Smooth muscle cell (in vitro differentiated cells): ENCODE measurements at regions not wholly inside any gene's neighbourhood (a gene's known extent, or its start where the extent isn't known, plus 50 kb on each side); places are given as distances from the start of the nearest gene placed in this dataset.

Source experiments
- DNase-seq: peaks from one replicate; lab custom pipeline; 2025; ENCODE audit not compliant: unreplicated experiment; lab: John Stamatoyannopoulos, UW
- H2AFZ ChIP-seq: fragments of 200-600 bp; sonication (generic); 2 replicates; pipeline ENCODE4 v1.6.0; 2016; ENCODE audit warnings: antibody characterized with exemption, low read depth, mild to moderate bottlenecking
- H3F3A ChIP-seq: fragments of 200-600 bp; sonication (generic); 2 replicates; pipeline ENCODE4 v1.6.0; 2017; ENCODE audit warnings: antibody characterized with exemption, low read depth
- H3K27ac ChIP-seq: fragments of 200-600 bp; sonication (generic); 2 replicates; pipeline ENCODE4 v1.5.1; 2016; ENCODE audit warnings: low read depth, mild to moderate bottlenecking
- H3K27me3 ChIP-seq: fragments of 200-600 bp; sonication (generic); 2 replicates; pipeline ENCODE4 v1.6.1; 2016; ENCODE audit warnings: low read depth, mild to moderate bottlenecking
- H3K36me3 ChIP-seq: fragments of 200-600 bp; sonication (generic); 2 replicates; pipeline ENCODE4 v1.5.1; 2016; ENCODE audit warnings: low read depth
- H3K4me1 ChIP-seq: fragments of 200-600 bp; sonication (generic); 2 replicates; pipeline ENCODE4 v1.5.1; 2016; ENCODE audit warnings: low read depth
- H3K4me2 ChIP-seq: fragments of 200-600 bp; sonication (generic); 2 replicates; pipeline ENCODE4 v1.6.0; 2016; ENCODE audit warnings: mild to moderate bottlenecking
- H3K4me3 ChIP-seq: fragments of 200-600 bp; sonication (generic); 2 replicates; pipeline ENCODE4 v1.5.1; 2016; ENCODE audit warnings: mild to moderate bottlenecking
- H3K79me2 ChIP-seq: fragments of 200-600 bp; sonication (generic); 2 replicates; pipeline ENCODE4 v1.6.0; 2016; ENCODE audit warnings: low read depth, mild to moderate bottlenecking
- H3K9ac ChIP-seq: fragments of 200-600 bp; sonication (generic); 2 replicates; pipeline ENCODE4 v1.6.0; 2016; ENCODE audit warnings: low read depth
- H3K9me3 ChIP-seq: fragments of 200-600 bp; sonication (generic); replicated peaks from 2 replicates; pipeline ENCODE4 v1.5.1; 2016; ENCODE audit warnings: low read depth
- H4K20me1 ChIP-seq: fragments of 200-600 bp; sonication (generic); 2 replicates; pipeline ENCODE4 v1.6.0; 2016; ENCODE audit warnings: low read depth
- CTCF ChIP-seq: fragments of 200-600 bp; sonication (generic); IDR thresholded peaks from 2 replicates; pipeline ENCODE4 v1.5.1; 2017; ENCODE audit warnings: borderline replicate concordance, mild to moderate bottlenecking, antibody characterized with exemption; ENCODE audit not compliant: insufficient read depth, poor library complexity, severe bottlenecking
- WGBS: methylation state at CpG from one replicate; pipeline ENCODE4 v1.1.7; 2016; ENCODE audit warnings: low lambda C conversion rate; 5-methylcytosine and 5-hydroxymethylcytosine counted together

- no peaks in the 10 kb centered on the region for H3K79me2 ChIP-seq
- no peaks in the 10 kb centered on the region for H3K36me3 ChIP-seq
- no peak for TF ChIP-seq CTCF
- no peaks in the 10 kb centered on the region for H3K27me3 ChIP-seq
- no peak for DNase-seq
- H3K4me2 ChIP-seq = no peak overlapping the region
- H3K9me3 ChIP-seq = no peaks in the 10 kb centered on the region
- no peak overlapping the region for H2AFZ ChIP-seq
- WGBS = 90% methylated on average over 2 of the region's 2 CpGs
- no peak overlapping the region for H3K9ac ChIP-seq
- H4K20me1 ChIP-seq = no peaks in the 10 kb centered on the region
- H3K27ac ChIP-seq = no peak overlapping the region
- H3K4me3 ChIP-seq = no peak overlapping the region
- peaks cover 10% of the 10 kb centered on the region for H3K4me1 ChIP-seq
- H3F3A ChIP-seq = no peaks in the 10 kb centered on the region
These were observed 449.9 kb downstream of the PREX1 start for GRCh38 chr20:48377940-48378339.

GRCh38 chr20:48375804-48376203, 452.0 kb downstream of the PREX1 start:
- 72% methylated on average over 6 of the region's 8 CpGs for WGBS
- Histone ChIP-seq H3K4me1 (peaks cover 10% of the 10 kb centered on the region), H2AFZ (no peak overlapping the region), H3F3A (no peaks in the 10 kb centered on the region), H3K27me3 (no peaks in the 10 kb centered on the region), H3K27ac (no peak overlapping the region), H3K36me3 (no peaks in the 10 kb centered on the region), H3K4me3 (no peak overlapping the region), H3K79me2 (no peaks in the 10 kb centered on the region), H3K9ac (no peak overlapping the region), H3K9me3 (no peaks in the 10 kb centered on the region), H4K20me1 (no peaks in the 10 kb centered on the region), H3K4me2 (no peak overlapping the region)
- TF ChIP-seq CTCF = no peak
- no peak for DNase-seq

DNA sequence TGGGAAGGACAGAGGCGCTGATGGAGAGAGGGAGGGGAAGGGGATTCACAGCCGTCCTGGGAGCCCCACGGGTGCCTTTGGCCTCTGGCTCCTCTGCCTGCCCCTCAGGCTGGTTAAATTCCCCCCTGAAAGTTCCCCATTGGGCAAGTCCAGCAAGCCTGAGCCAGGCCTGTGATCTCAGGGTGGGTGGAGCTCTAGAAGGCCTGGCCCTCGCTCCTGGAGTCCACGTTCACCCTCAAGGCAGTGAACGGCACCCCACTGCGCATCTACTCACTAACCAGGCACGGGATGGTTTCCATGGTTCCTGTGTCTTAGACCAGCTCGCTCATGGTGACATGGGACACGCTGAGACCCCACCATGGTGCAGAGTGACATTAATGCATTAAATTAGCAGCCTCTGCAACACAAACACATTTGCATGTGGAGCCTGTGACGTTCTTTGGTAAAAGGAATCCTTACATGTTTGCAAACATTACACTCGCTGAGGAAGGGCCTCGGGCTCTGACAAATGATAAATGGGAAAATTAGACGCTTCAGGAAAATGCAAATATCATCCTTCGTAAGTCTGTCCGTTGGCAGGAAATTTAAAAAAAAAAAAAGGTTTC, 452.7 kb downstream of the PREX1 start:
- Histone ChIP-seq H3F3A (no peaks in the 10 kb centered on the region), H3K9ac (no peak overlapping the region), H3K4me3 (no peak overlapping the region), H3K79me2 (no peaks in the 10 kb centered on the region), H3K9me3 (no peaks in the 10 kb centered on the region), H3K4me2 (no peak overlapping the region), H3K4me1 (peaks cover 8% of the 10 kb centered on the region), H3K27me3 (no peaks in the 10 kb centered on the region), H3K36me3 (no peaks in the 10 kb centered on the region), H2AFZ (no peak overlapping the region), H3K27ac (no peak overlapping the region), H4K20me1 (no peaks in the 10 kb centered on the region)
- DNase-seq = no peak
- TF ChIP-seq CTCF = no peak
- WGBS = 80% methylated on average over 16 of the region's 16 CpGs
